Limb (tissue), 2 donors: ENCODE measurements at regions not wholly inside any gene's neighbourhood (a gene's known extent, or its start where the extent isn't known, plus 50 kb on each side); places are given as distances from the start of the nearest gene placed in this dataset.
"Not testable (repeated sequence)": the region's sequence is repeated elsewhere in the genome, so short reads cannot be mapped to it uniquely, and the experiment has no call there.

ENCODE experiments used
- DNase-seq, 2 donors: peaks; one replicate each; pipeline ENCODE4 v3.0.0-alpha.2; 2016; ENCODE audit errors: extremely low spot score in 2 of 2

- DNase-seq: no peak
Observed at GRCh38 chr4:156547439-156547838, 424.2 kb downstream of the PDGFC start.

DNA sequence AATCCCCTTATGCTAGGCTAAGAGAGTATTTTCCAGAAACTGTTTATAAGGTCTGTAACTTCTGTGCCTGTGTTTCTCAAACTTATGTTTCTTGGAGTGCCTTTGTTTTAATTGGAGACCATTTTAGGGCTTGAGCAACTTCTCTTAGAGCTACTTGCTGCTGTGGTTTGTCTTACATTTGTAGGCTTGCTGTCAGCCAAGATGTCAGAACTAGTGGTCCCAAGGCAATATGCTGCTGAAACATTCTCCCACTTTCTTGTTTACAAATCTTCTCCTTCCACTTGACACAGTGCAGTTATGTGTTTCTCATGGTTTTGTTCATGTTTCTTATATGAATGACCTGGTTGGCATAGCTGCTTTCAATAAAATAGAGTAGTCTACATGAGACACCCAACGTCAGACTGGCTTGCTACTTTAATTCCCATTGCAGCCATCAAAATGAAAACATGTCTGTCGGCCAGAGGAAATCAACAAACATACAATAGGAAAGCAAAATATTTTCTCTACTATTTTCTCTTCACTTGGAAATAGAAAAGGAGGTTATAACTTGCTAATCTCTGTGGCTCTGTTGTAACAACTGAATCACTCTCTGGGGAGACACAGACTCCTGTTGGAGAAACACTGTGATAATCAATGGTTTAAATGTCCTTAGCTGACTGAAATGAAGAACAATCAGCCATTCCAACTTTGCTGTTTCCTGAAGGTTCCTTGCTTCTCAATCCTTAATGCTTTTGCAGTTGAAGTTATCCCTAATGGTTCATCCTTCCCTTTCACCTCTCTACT is 426.4 kb downstream of the PDGFC start:
- no peak for DNase-seq

DNA sequence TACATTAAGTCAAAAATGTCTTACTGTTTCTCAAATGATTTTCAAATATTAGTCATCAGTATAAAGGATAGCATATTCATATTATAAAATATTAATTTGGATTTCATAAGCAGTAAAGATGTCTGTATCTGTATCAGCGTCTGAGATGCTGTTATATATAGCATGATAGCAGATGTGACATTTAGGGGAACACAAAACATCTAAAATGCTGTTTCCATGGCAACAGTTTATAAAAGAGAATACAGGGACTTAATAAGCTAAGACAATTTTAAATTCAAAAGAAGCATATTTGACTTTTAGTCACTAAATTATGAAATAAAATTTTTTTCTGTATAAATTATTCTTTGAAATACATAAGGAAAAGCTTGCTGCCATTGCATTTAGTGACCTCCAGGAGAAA is 432.2 kb downstream of the PDGFC start:
- DNase-seq: no peak

DNA sequence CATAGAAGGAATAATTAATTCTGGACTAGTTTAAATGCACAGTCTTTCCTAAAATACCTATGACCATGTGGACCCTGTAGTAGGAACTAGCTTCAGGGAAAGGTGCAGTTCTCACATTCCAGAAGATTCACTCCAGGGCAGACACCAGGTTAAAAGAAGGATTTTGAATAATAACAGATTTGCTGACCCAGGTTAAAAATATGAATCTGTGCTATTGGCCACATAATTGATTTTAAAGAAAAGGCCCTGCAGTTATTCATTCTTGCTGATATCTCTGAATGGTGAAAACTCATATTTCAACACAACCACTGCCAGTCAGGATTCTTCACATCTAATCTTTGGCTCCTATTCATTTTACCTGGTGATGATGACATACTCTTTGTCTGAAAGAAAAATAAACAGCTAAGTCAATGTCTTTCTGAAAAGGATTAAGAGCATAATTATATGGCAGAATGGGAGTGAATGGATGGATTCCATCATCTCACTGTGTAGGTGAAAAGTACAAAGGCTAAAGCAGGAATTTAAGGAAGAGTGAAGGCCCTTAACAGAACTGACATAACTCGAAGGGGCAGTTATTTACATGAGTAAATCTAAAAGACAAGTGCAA is 432.8 kb downstream of the PDGFC start:
- DNase-seq: no peak

GRCh38 chr4:156538210-156538609 is 433.4 kb downstream of the PDGFC start:
- DNase-seq: no peak

DNA sequence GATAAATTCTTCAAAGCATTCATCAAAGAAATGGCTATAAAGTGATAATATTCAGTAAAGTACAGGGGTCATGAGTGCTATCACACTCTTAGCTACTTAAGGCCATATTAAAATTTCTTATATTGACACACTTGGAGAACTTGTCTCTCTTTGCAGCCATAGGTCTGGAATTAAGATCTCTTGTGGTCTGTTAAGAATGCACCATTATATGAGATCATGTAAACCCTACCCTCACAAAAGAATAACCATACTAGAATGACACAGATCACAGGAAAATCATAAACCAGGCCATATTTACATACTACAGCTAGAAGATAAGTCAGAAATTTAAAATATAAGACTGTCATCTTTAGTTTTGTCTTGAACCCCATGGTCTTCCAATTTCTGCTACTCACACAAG is 434.3 kb downstream of the PDGFC start:
- no peak for DNase-seq

DNA sequence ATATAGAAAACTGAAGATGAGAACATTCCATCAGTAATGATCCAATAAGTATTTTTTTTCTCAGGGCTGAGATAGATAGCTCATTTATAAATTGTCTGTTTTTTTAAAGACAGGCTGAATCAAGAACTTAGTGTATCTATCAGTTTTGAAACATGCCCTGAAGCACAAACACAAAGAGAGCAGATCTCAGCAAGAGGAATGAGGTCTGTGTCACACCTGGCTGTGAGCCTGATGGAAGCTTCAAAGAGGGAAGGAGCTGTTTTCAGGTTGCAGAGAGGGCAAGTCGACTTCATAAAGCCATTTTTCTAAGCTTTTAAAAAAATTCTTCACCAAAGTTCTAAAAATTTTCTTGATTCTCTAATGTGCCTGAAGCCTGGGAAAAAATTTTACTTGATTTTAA is 434.9 kb downstream of the PDGFC start:
- DNase-seq: no peak

DNA sequence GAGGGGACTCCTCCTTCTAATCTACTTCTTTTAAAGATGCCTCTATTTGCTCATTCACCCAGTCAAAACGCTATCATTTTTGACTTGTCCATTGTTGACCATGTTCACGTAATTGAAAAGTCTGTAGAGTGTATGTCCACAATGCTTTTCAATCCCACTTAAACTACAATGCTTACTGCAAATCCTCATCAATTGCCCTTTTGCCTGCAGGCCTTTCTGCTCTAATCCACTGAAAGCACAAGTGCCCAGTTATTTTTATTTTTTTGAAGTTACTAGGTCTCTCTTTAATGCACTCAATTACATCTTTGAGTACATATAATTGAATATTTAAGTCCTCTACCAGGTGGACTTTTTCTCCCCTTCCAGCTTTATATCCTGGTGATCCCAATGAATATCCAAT is 437.4 kb downstream of the PDGFC start:
- no peak for DNase-seq

- DNase-seq: no peak
Observed at GRCh38 chr4:156528216-156528615, 443.4 kb downstream of the PDGFC start.

DNA sequence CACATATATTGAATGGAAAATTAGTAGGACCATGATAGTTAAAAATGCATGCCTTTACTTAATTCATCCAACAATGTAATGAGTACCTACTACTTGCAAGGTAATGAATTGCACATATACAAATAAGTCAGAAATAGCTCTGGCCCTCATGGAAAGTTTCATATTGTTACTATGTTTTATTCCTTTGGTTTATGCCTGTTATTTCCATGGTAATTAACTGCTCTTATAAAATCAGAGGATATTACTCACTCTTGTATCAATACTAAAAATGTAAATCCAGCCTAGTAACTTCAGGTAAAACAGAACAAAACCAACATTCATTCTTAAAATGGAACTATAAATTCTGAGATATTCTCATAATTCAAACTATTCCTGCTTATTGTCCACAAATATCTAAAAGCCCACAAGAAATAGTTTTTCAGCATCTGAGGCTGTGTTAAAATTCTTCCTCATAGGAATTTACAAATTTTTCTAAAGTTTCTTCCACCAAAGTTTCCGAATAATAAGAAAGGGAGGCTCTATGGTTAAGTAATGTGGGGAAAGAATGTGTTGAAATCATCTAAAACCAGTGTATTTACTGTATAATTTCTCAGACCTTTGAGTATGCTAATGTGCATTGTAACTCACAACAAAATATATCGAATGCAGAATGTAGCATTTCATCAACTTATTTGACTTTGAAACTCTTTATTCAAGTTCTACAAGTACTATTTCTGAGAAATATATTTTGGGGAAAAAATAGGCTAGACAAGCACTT is 444.2 kb downstream of the PDGFC start:
- DNase-seq: no peak

- no peak for DNase-seq
Observed at GRCh38 chr4:156523991-156524390, 447.6 kb downstream of the PDGFC start.

GRCh38 chr4:156523492-156523891 is 448.1 kb downstream of the PDGFC start:
- no peak for DNase-seq

GRCh38 chr4:156521631-156522030 is 450.0 kb downstream of the PDGFC start:
- DNase-seq: no peak

DNA sequence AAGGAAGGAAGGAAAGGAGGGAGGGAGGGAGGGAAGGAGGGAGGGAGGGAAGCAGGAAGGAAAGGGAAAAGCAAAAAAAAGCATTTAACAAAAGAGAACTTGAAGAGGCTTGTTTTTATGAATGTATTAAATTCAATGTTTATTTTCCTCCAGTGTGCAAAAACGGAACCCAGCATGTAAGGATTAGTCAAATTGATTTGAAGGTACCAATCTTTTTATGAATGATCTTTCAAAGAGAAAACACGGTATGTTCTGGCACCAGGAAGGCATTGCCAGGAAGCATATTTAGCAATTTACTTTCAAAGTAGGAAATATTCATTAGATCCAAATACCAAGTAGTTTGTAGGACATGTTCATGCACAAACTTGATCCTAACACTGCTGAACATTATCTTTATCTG is 453.6 kb downstream of the PDGFC start:
- no peak for DNase-seq

DNA sequence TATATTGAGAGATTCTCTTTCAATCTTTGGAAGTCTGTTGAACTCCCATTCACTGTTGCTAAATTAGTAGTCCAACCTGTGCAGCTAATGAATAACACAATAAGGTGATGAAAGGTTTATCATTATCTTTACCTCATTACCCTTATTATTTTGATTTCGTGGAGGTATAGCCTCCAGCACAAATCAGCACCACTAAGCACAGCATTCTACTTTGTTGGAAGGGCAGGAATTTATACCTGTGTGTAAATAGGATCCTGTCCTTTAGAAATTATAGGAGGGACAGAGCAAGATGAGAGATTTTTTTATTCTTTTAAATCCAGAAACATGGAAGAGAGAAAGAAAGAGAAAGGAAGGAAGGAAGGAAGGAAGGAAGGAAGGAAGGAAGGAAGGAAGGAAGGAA is 454.1 kb downstream of the PDGFC start:
- no peak for DNase-seq

GRCh38 chr4:156516698-156517097 is 454.9 kb downstream of the PDGFC start:
- no peak for DNase-seq

GRCh38 chr4:156515295-156515694 is 456.3 kb downstream of the PDGFC start:
- DNase-seq: no peak

- DNase-seq: peak in 1 of 2 donors; percentile 35
Observed at GRCh38 chr4:156512622-156513021, 459.0 kb downstream of the PDGFC start.

DNA sequence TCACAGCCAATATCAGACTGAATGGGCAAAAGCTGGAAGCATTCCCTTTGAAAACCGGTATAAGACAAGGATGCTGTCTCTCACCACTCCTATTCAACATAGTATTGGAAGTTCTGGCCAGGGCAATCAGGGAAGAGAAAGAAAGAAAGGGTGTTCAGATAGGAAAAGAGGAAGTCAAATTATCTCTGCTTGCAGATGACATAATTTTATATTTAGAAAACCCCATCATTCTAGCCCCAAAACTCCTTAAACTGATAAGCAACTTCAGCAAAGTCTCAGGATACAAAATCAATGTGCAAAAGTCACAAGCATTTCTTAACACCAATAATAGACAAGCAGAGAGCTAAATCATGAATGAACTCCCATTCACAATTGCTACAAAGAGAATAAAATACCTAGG is 461.7 kb downstream of the PDGFC start:
- DNase-seq: not testable (repeated sequence)

DNA sequence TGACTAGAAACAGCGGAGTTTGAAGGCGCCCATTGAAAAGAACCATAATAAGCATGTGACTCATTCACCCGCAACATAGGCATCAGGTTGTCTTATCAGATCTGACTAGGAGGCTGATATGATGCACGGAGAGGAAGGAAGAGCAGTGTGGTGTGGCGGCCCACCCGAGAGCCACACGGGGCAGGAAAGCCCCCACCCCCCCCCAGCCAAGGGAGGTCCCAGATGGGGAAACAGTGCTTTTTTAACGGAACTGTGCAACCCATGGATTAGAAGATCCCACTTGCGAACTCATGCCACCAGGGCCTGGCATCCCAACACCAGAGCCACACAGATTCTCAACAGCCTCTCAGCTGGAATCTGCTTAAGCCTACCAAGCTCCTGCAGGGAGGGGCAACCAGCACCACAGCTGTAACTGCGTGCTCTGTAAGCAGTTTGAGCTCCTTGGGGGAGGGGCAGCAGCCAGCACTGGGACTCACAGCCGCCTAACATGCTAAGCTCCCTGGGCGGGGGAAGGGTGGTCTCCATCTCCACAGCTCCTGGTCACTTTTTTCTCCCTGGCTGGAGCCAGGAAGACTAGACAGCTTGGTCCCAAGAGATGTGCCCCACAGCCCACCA is 466.2 kb downstream of the PDGFC start:
- peak in 1 of 2 donors; percentile 34 for DNase-seq

GRCh38 chr4:156503119-156503518 is 468.5 kb downstream of the PDGFC start:
- no peak for DNase-seq

DNA sequence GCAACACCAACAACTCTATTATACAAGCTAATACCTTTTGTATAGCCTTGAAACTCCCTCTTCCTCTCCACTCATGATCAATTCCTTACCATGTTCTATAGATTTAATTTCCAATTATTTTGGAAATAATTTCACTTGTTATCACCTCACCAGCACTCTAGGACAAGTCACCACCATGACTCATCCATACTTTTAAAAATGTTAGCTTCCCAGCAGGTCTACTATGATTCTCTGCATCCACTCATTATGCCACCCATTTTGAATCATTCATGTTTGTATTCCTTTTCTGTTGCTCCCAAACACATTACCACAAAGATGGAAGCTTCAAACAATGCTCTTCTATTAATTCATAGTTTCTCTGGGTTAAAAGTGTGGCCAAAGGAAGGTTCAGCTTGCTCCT is 469.6 kb downstream of the PDGFC start:
- no peak for DNase-seq
